ENCODE measurements at regions not wholly inside any gene's neighbourhood (a gene's known extent, or its start where the extent isn't known, plus 50 kb on each side); places are given as distances from the start of the nearest gene placed in this dataset.

GRCh38 chr5:174327317-174327864, 281.9 kb downstream of the NSG2 start:
- DNase-seq (ENCODE audit: low read depth in 2 of 2, low spot score in 1 of 2): no peak

DNA sequence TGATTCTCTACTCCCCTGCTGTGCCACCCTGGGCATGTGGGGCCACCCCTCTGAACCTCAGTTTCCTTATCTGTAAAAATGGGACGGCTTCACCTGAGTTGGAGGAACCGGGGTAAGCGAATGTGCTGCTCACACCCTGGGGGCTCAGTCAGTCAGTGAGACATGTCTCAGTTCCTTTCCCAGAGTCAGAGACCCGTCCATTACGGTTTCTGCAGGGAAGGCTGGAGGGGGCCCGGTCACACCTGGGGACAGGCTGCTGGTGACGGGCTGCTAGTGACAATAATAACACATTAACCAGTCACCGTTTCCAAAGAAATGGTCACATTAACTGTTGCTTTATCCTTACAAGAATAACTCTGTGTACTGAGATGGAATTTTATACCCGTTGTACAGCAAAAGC, 282.4 kb downstream of the NSG2 start:
- no peak for DNase-seq (ENCODE audit: low read depth in 2 of 2, low spot score in 1 of 2)

- no peak for DNase-seq (ENCODE audit: low read depth in 2 of 2, low spot score in 1 of 2)
Measured at GRCh38 chr5:174328631-174329299, 283.3 kb downstream of the NSG2 start.

DNA sequence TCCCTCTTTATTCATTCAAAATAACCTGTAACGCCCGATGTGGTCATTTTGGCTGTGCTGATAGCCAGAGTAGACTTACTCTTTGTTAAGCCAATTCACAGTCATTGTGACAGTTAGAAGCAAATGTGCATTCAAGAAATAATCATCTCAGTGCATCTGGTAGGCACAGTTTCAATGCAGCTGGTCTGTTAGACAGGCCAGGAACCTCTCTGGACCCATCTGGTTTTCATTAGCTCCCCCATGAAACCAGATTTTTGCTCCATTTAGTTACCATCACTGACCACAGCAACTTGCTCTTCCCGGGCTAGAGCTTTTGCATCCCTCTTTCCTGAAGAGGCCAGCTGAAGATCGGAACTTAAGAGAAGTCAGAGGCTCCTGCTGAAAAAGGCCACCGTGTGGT, 284.2 kb downstream of the NSG2 start:
- no peak for DNase-seq (ENCODE audit: low read depth in 2 of 2, low spot score in 1 of 2)

- no peak for DNase-seq (ENCODE audit: low read depth in 2 of 2, low spot score in 1 of 2)
Measured at GRCh38 chr5:174335682-174336364, 290.3 kb downstream of the NSG2 start.

DNA sequence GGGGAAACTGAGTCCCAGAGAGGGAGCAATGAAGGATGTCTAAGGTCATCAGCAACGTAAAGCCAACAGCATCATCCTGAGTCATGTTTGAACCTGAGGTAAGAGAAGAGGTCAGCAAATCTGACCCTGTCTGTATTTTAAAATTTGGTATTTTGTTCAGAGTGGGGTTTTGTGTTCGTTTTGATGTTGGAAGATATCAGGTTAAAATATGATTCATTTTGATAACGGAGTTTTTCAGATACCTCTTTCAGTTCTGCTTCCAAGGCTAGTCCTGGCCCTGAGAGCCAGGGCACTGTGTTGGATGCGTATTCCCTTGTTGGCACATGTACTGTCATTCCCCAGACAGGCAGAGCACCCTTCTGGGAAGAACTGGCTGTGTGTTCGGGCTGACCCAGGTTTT, 291.0 kb downstream of the NSG2 start:
- DNase-seq (ENCODE audit: low read depth in 2 of 2, low spot score in 1 of 2): no peak

DNA sequence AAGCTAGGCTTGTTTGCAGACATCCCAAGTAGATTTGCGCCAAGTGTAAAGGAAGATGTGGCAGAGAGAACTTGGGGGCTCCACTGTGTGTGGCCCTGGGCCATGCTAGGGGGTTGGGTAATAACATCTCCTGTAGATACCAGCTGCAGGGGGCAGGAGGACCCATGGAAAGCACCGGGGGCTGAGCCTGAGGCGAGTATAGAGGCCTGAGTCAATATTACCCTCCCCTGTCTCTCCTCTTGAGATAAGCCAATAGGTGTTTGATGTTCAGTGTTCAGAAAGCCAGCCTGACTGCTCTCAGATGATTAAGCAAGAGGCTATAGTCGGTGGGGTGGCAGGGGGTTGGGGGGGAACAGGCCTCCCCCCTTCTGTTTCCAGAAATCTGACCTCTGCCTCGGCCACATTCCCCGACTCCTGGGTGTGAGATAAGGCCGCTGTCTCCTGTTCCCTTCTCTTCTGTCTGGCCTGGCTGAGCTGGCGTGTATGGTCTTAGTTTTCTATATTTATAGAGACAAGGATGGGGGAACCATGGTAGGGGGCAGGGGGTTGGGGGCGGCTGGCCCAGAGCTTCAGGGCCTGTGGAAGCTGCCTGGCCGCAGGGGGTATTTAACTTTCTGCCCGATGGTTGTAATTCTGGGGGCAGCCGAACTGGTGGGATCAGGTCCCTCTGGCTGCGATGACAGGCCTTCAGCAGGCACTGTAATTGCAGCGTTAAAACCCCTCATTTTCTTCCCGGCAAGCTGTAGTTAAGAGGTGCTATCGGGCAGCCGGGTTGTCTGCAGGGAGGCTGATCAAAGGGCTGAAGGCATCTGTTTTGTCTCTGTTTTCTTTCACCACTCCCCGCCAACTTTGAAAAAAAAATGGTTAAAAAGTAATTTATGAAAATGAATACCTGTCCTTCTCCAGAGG, 292.0 kb downstream of the NSG2 start:
- DNase-seq (ENCODE audit: low read depth in 2 of 2, low spot score in 1 of 2): no peak

DNA sequence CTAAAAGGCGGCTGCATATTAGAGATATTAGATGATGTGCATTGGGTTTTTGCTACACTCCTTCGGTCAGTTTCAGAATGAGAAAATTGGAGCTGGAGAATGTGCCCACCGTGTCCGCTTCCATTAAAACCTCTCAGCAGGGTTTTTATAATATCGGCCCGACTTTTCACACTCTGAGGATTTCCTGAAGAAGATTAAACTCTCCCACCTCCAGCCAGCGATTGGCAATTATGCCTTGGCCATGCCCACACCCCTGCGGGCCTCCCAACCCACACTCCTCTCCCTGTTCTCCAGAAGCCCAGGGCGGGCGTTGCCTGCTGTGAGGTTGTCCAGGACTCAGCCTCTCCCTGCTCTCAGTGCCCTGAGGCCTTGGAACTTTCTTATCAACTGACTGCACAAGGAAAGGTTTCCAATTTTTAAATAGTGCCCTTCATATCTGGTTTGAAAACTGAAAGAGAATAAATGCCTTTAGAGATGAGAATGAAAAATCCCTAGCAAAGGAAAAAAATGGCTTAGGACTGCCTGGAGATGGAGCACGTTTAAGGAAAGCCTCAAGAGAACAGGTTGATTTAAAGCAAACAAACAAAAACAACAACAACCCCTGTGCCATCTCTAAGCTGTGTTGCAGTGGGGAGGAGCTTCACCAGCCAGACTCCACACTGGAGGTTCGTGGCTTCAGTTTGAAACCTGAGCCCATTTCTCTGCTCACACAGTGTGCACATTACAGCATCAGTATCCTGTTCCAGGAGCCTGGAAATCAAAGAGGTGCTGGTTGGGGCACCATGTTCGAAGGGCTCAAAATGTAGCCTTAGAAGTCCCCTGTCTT, 292.9 kb downstream of the NSG2 start:
- no peak for DNase-seq (ENCODE audit: low read depth in 2 of 2, low spot score in 1 of 2)

DNA sequence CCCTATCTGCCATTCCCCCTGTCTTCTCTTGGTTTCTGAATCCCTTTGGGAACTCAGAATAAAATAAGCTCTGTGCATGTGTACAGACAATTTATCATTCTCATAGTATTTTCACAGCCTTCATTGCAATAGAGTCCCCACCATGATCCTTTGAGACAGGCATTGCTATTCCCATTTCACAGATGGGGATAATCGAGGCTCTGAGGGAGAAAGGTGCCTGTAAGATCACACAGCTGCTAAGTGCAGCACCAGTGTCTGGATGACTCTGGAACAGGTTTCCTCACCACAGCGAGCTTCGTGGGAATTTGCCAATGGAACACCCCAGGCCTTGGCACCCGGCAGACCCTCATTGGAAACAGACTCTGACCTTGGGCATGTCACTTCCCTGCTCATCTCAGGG, 293.6 kb downstream of the NSG2 start:
- no peak for DNase-seq (ENCODE audit: low read depth in 2 of 2, low spot score in 1 of 2)

DNA sequence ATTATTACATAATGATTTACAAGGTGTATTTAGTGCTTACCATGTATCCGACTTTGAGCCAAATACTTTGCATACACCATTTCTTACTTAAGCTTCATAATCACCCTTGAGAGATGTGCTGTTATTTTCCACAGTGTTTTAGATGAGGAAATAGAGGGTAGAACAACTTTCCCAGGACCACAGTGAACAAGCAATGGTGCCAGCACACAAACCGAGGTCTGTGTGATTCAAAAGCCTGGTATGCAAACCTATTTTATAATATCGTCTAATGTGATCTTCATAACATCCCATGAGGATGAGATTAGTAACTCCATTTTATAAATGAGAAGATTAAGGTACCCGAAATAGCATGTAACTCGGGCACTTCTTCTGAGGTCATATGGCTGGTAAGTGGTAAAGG, 294.7 kb downstream of the NSG2 start:
- no peak for DNase-seq (ENCODE audit: low read depth in 2 of 2, low spot score in 1 of 2)

GRCh38 chr5:174342696-174343095, 297.2 kb downstream of the NSG2 start:
- no peak for DNase-seq (ENCODE audit: low read depth in 2 of 2, low spot score in 1 of 2)

GRCh38 chr5:174343826-174344225, 298.3 kb downstream of the NSG2 start:
- DNase-seq (ENCODE audit: low read depth in 2 of 2, low spot score in 1 of 2): no peak

DNA sequence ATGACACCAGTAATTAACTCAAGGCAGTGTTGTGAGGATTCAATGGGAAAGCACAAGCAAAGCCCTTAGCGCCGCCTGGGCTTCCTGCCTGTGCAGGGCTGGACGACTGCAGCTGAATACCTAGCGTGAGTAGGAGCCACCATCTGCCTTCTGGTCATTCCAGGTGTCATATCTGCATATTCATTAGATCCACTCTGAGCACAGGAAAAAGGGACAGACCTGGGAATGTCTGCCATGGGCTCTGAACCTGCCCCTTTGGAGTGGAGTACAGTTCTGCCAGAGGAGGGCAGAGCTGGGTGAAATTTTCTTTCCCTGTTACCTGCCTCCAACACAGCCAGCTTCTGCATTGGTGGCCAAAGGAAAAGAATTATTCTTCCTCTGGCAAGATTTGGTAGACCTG, 298.8 kb downstream of the NSG2 start:
- no peak for DNase-seq (ENCODE audit: low read depth in 2 of 2, low spot score in 1 of 2)

DNA sequence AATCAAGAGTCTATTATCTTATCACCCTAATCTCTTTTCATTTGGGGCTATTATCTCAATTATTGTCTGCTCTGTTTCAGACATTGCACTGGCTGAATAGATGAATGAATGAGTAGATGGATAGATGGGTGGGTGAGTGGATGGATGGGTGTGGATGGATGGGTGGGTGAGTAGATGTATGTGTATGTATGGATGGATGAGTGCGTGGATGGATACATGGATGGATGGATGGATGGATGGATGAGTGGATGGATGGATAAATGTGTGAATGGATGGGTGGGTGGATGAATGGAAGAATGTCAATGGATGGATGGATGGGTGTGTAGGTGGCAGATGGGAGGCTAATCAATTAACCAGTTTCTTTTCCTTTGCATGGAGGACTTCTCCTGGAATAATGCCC, 301.7 kb downstream of the NSG2 start:
- DNase-seq (ENCODE audit: low read depth in 2 of 2, low spot score in 1 of 2): no peak

DNA sequence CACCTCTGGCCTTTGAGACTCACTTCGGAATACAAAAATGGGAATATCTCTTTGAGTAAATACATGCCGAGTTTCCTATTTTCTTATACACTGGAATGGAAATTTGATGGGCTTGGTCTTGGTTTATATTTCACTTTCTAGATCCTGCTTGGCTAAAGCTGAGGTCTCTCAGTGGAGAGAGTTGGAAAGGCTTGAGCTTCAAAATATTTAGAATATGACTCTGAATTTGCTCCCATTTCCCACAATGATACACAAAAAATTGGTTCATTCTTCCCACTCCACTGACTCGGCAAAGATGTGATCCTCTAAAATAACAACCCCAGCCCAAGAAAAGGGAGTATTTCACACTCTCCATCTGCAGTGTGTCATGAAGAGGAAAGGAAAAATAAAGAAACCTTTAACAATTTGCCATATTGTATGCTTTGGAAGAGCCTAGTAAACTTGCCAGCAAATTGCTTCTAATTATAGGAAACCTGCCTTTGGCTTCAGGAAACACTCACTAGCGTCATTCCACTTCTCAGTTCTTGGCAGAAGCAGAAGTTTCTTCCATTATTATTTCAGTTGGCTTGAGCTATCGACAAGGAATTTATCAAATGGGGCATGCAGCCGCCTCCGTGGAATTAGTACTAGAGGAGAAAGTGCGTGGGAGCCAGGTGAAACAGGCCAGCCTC, 302.9 kb downstream of the NSG2 start:
- DNase-seq (ENCODE audit: low read depth in 2 of 2, low spot score in 1 of 2): no peak

- DNase-seq (ENCODE audit: low read depth in 2 of 2, low spot score in 1 of 2): no peak
Measured at GRCh38 chr5:174352681-174353080, 307.2 kb downstream of the NSG2 start.

DNA sequence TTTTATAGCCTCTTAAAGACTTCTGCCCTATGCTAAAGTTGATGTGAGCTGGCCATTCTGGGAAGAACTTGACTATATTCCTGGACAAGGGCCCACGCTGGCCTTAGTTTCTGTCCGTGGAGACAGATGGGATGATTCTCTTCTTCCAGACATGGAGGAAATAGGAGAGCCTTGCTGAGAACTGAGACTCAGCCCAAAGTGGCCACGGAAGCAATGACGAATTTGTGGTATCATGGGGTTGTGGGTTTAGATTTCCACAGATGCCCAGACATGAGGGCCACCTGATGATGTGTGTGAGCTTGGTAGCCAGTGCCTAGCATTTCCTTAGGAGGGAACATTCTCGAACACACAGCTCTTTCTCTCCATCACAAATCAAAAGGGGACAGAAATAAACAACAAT, 309.1 kb downstream of the NSG2 start:
- no peak for DNase-seq (ENCODE audit: low read depth in 2 of 2, low spot score in 1 of 2)

- DNase-seq (ENCODE audit: low read depth in 2 of 2, low spot score in 1 of 2): no peak
Measured at GRCh38 chr5:174355208-174355612, 309.7 kb downstream of the NSG2 start.

GRCh38 chr5:174355995-174356394, 310.5 kb downstream of the NSG2 start:
- DNase-seq (ENCODE audit: low read depth in 2 of 2, low spot score in 1 of 2): no peak

- DNase-seq (ENCODE audit: low read depth in 2 of 2, low spot score in 1 of 2): no peak
Measured at GRCh38 chr5:174356536-174356935, 311.0 kb downstream of the NSG2 start.

Data from stimulated activated CD8-positive, alpha-beta memory T cell treated with anti-CD3 and anti-CD28 coated beads, Interleukin-4, amount 100 ng/mL, for 1 hour (primary cell).